Hepatocyte (in vitro differentiated cells): ENCODE measurements at regions not wholly inside any gene's neighbourhood (a gene's known extent, or its start where the extent isn't known, plus 50 kb on each side); places are given as distances from the start of the nearest gene placed in this dataset.

ENCODE experiments used
- CTCF ChIP-seq: fragments of 200-600 bp; sonication (generic); IDR thresholded peaks from 2 replicates; pipeline ENCODE4 v1.5.1; 2016; ENCODE audit warnings: antibody characterized with exemption, mild to moderate bottlenecking; ENCODE audit not compliant: poor library complexity
- EZH2phosphoT487 ChIP-seq: fragments of 200-600 bp; sonication (generic); IDR thresholded peaks from one replicate; pipeline ENCODE4 v1.6.1; 2018; ENCODE audit warnings: antibody characterized with exemption, mild to moderate bottlenecking, low read depth, moderate library complexity; ENCODE audit not compliant: unreplicated experiment, severe bottlenecking

DNA sequence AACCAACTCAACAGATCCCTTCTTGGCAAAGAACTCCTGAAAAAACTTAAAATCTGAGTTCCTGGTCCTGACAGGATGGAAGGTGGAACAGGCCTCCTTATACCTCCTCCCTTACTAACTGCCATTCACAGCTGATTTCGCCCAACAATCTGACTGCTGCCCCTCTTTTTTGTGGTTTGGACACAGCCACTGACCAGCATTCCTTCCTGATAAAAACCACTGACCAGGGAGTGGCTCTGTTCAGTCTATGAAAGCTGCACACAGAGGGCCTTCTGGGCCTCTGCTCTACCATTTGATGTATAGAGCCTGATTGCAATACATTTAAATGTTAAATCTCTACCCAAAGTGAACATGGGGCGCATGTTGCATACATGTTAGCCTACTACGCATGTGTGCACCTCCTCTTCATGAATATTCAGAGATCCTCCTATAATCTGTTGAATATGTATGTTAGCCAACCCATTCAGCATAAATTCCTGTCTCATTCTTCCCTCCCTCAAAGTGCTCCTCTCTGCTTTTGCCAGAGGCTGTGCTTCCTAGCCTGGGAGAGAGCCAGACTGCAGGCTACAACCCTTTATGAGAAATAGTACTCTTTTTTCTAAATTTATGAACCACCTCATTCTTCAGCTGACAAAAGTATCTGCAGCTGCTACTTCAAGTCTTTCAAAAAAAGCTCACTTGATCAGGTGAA lies 93.7 kb upstream of the MRPS30 start:
- TF ChIP-seq CTCF = no peak
- TF ChIP-seq EZH2phosphoT487 = no peak
